C4-2B (cell line): ENCODE measurements at regions not wholly inside any gene's neighbourhood (a gene's known extent, or its start where the extent isn't known, plus 50 kb on each side); places are given as distances from the start of the nearest gene placed in this dataset.

Source experiments
- CTCF ChIP-seq: fragments of 450-650 bp; conservative IDR thresholded peaks from 2 replicates; pipeline ENCODE4 v1.5.1; 2017; ENCODE audit warnings: mild to moderate bottlenecking
- ZFX ChIP-seq: fragments of 450-650 bp; IDR thresholded peaks from 2 replicates; pipeline ENCODE4 v1.6.1; 2017

DNA sequence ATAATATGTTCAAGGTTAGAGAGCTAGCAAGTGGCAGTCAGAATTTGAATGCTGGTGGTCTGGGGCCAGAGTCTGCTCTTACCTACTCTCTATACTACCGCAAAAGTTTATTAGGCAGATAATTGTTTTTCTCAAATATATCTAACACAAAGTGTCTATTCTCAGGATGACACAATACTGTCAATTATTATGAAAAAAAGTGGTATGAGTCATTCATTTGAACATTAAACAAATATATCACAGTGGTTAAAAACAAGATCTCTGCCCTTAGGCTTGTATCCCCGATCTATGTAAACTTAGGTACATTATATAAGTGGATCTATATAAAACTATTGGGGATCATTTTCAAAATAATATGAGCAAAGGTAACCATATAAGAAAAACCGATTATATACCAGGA, 354.9 kb downstream of the CETN3 start:
- no peak for TF ChIP-seq CTCF
- no peak for TF ChIP-seq ZFX
